ENCODE measurements at regions not wholly inside any gene's neighbourhood (a gene's known extent, or its start where the extent isn't known, plus 50 kb on each side); places are given as distances from the start of the nearest gene placed in this dataset.

- no peak for TF ChIP-seq CTCF (conservative IDR thresholded peaks at IDR 0.05; ENCODE audit: low read depth, low read length)
- no peak for TF ChIP-seq EZH2 (IDR thresholded peaks at IDR 0.05; ENCODE audit: borderline replicate concordance, low read depth, low read length, poor library complexity, severe bottlenecking)
Observed at GRCh38 chr17:33459078-33459940, 166.2 kb upstream of the ASIC2 start.
